Endothelial cell of umbilical vein (primary cell): ENCODE measurements at regions not wholly inside any gene's neighbourhood (a gene's known extent, or its start where the extent isn't known, plus 50 kb on each side); places are given as distances from the start of the nearest gene placed in this dataset.

Experiments
- BruUV-seq: library from RNA; stranded (reverse); fragments of 400-500 nt; replicated peaks from 2 replicates; lab custom pipeline; 2021; lab: Mats Ljungman, UMichigan
- CTCF ChIA-PET: fragments of 300-600, 350-600 bp; sonication (Branson Sonifier 250); formaldehyde crosslinking; loops from one replicate; lab custom pipeline; 2021; ENCODE audit warnings: antibody characterized with exemption, inconsistent platforms; lab: Charles Lee
- POLR2A ChIA-PET: fragments of 300-600, 350-600 bp; sonication (Branson Sonifier 250); formaldehyde crosslinking; loops from one replicate; lab custom pipeline; 2021; ENCODE audit warnings: antibody characterized with exemption, inconsistent platforms; lab: Charles Lee
- DNase-seq: peaks from one replicate; pipeline ENCODE4 v3.0.0-alpha.2; 2011; ENCODE audit warnings: low read depth, low spot score
- FAIRE-seq: peaks from 2 replicates; lab custom pipeline; 2011; peaks lifted over from hg19 to GRCh38; lab: Jason Lieb, UNC
- H2AFZ ChIP-seq: 2 replicates; pipeline ENCODE4 v1.6.0; 2012; ENCODE audit warnings: low read depth, low read length, control low read depth, inconsistent platforms
- H3K27ac ChIP-seq: 2 replicates; pipeline ENCODE4 v1.5.1; 2011; ENCODE audit warnings: low read depth, mild to moderate bottlenecking, control low read depth, low read length, moderate library complexity; ENCODE audit not compliant: insufficient read depth
- H3K27me3 ChIP-seq, 2 experiments: 2 replicates each; pipeline versions ENCODE4 v1.6.0 to v1.6.1; 2011; ENCODE audit warnings: low read length in 2 of 2, mixed read lengths in 1 of 2; ENCODE audit not compliant: control insufficient read depth in 2 of 2, insufficient read depth in 2 of 2
- H3K36me3 ChIP-seq, 2 experiments: 2 replicates in 1 of 2; 3 replicates in 1 of 2; pipeline ENCODE4 v1.5.1; 2011; ENCODE audit warnings: low read length in 2 of 2, mild to moderate bottlenecking in 1 of 2, moderate library complexity in 1 of 2; ENCODE audit not compliant: control insufficient read depth in 2 of 2, insufficient read depth in 2 of 2; ENCODE audit errors: extremely low read depth in 1 of 2
- H3K4me1 ChIP-seq: 3 replicates; pipeline ENCODE4 v1.5.1; 2011; ENCODE audit warnings: mild to moderate bottlenecking, low read length; ENCODE audit not compliant: control insufficient read depth, insufficient read depth; ENCODE audit errors: extremely low read depth
- H3K4me2 ChIP-seq: 2 replicates; pipeline ENCODE4 v1.6.1; 2011; ENCODE audit warnings: low read length, control low read depth, mixed read lengths; ENCODE audit not compliant: insufficient read depth
- H3K4me3 ChIP-seq, 3 experiments: fragments of 200-600 bp in 1 of 3; sonication (generic), shearing (Covaris generic) in 1 of 3; replicated peaks in 1 of 3; 2 replicates each; pipeline ENCODE4 v1.5.1; 2011 to 2016; ENCODE audit warnings: control low read depth in 3 of 3, low read length in 3 of 3, mild to moderate bottlenecking in 2 of 3, inconsistent platforms in 1 of 3, low read depth in 1 of 3, moderate library complexity in 1 of 3; ENCODE audit not compliant: insufficient read depth in 1 of 3
- H3K79me2 ChIP-seq: 2 replicates; pipeline ENCODE4 v1.6.0; 2012; ENCODE audit warnings: low read length, inconsistent platforms; ENCODE audit not compliant: control insufficient read depth, insufficient read depth
- H3K9ac ChIP-seq: replicated peaks from 2 replicates; pipeline ENCODE3; 2011; ENCODE audit warnings: low read length, control low read depth; ENCODE audit not compliant: insufficient read depth; ENCODE audit errors: extremely low read depth
- H3K9me1 ChIP-seq: replicated peaks from 3 replicates; pipeline ENCODE4 v1.6.0; 2011; ENCODE audit warnings: mild to moderate bottlenecking, low read length; ENCODE audit not compliant: control insufficient read depth, insufficient read depth; ENCODE audit errors: extremely low read depth
- H3K9me3 ChIP-seq: replicated peaks from 2 replicates; pipeline ENCODE4 v1.5.1; 2012; ENCODE audit warnings: low read length, inconsistent platforms; ENCODE audit not compliant: control insufficient read depth, insufficient read depth
- H4K20me1 ChIP-seq: replicated peaks from 2 replicates; pipeline ENCODE3; 2011; ENCODE audit warnings: mild to moderate bottlenecking, low read length; ENCODE audit not compliant: control insufficient read depth, insufficient read depth; ENCODE audit errors: extremely low read depth
- EZH2 ChIP-seq: IDR thresholded peaks from 2 replicates; pipeline ENCODE4 v1.6.1; 2012; ENCODE audit warnings: borderline replicate concordance, low read depth, mild to moderate bottlenecking, moderate library complexity, low read length, inconsistent platforms; ENCODE audit not compliant: severe bottlenecking
- FOS ChIP-seq: IDR thresholded peaks from 2 replicates; pipeline ENCODE4 v1.6.1; 2011; ENCODE audit warnings: mild to moderate bottlenecking, low read length, moderate library complexity, borderline replicate concordance; ENCODE audit not compliant: insufficient read depth
- GATA2 ChIP-seq: IDR thresholded peaks from 2 replicates; pipeline ENCODE4 v1.7.0; 2011; ENCODE audit warnings: low read depth, mild to moderate bottlenecking, moderate library complexity, mixed read lengths, low read length; ENCODE audit not compliant: insufficient read length, insufficient read depth
- JUN ChIP-seq: IDR thresholded peaks from 2 replicates; pipeline ENCODE4 v1.6.1; 2011; ENCODE audit warnings: borderline replicate concordance, low read depth; ENCODE audit not compliant: insufficient read length, insufficient read depth
- MYC ChIP-seq: IDR thresholded peaks from one replicate; pipeline ENCODE4 v1.6.1; 2011; ENCODE audit warnings: mild to moderate bottlenecking, low read depth, low read length
- POLR2A ChIP-seq: IDR thresholded peaks from 2 replicates; pipeline ENCODE4 v1.6.1; 2012; ENCODE audit warnings: low read depth, mild to moderate bottlenecking, control low read depth, low read length
- POLR2AphosphoS5 ChIP-seq: IDR thresholded peaks from 2 replicates; pipeline ENCODE4 v1.6.1; 2012; ENCODE audit warnings: low read depth, mild to moderate bottlenecking, control low read depth, low read length, moderate library complexity; ENCODE audit not compliant: insufficient read depth
- dilution Hi-C: fragments of 300-500 bp; cut with MboI; formaldehyde crosslinking; loops from one replicate; pipeline ENCODE4 v1.15.0; 2019; ENCODE audit warnings: low sequenced_read_pairs; ENCODE audit not compliant: extremely low pct_ligation_motif_present
- intact Hi-C: fragments of 100-400 bp; cut with micrococcal nuclease; formaldehyde crosslinking; loops from one replicate; pipeline ENCODE4 v1.10.0; 2022
- TF ChIP-seq, protein P1 (sequence below), 2 donors: IDR thresholded peaks; 1 replicate in 1 of 2; 2 replicates in 1 of 2; pipeline ENCODE4 v1.5.1; 2011; ENCODE audit warnings: low read length in 2 of 2, mild to moderate bottlenecking in 2 of 2, moderate library complexity in 2 of 2, control low read depth in 1 of 2, inconsistent platforms in 1 of 2, low read depth in 1 of 2; ENCODE audit not compliant: insufficient read depth in 1 of 2; ENCODE audit errors: extremely low read depth in 1 of 2
- TF ChIP-seq, protein P2 (sequence below): IDR thresholded peaks from 2 replicates; pipeline ENCODE4 v1.6.1; 2011; ENCODE audit not compliant: insufficient read depth, insufficient read length

DNA sequence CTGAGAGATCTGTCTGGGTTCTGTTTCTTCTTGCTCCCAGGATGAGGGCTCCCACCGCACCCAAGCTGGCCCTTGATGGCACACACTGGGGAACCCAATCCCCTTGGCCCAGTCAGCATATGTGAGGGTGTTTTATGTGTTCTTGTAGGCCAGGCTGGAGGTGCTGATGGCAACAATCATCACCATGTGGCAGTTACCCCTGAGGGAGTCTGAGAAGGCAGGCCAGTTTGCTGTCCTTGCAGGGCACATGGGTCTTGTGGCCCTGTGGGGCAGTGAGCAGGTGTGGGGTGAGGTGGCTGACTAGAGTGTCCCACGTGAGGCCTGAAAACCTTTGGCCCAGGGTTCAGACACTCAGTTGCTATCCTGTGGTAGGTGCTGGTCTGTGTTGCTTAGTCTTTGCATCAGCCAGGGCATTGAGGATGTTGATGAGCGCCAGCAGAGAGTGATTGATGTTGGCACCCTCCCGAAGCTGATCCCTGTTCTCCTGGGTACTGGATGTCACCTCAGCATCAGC is 2183.0 kb downstream of the TP53TG3F start:
- H3K36me3 ChIP-seq, result no peaks in the 10 kb centered on the region
- dilution Hi-C loops, result no loop called here
- H3K4me1 ChIP-seq, result no peaks in the 10 kb centered on the region
- DNase-seq (no peak), FAIRE-seq (no peak)
- no peaks in the 10 kb centered on the region for H3K27me3 ChIP-seq
- BruUV-seq, result no TSS peak
- H3K27ac ChIP-seq, result no peak overlapping the region
- H3K79me2 ChIP-seq, result no peaks in the 10 kb centered on the region
- no peaks in the 10 kb centered on the region for H4K20me1 ChIP-seq
- no peak overlapping the region for H2AFZ ChIP-seq
- H3K4me3 ChIP-seq, result no peak overlapping the region
- H3K9me3 ChIP-seq, result no peaks in the 10 kb centered on the region
- TF ChIP-seq POLR2AphosphoS5 (no peak), MYC (no peak), JUN (no peak), GATA2 (no peak), POLR2A (no peak), EZH2 (no peak), FOS (no peak)
- TF ChIP-seq, protein P1, sequence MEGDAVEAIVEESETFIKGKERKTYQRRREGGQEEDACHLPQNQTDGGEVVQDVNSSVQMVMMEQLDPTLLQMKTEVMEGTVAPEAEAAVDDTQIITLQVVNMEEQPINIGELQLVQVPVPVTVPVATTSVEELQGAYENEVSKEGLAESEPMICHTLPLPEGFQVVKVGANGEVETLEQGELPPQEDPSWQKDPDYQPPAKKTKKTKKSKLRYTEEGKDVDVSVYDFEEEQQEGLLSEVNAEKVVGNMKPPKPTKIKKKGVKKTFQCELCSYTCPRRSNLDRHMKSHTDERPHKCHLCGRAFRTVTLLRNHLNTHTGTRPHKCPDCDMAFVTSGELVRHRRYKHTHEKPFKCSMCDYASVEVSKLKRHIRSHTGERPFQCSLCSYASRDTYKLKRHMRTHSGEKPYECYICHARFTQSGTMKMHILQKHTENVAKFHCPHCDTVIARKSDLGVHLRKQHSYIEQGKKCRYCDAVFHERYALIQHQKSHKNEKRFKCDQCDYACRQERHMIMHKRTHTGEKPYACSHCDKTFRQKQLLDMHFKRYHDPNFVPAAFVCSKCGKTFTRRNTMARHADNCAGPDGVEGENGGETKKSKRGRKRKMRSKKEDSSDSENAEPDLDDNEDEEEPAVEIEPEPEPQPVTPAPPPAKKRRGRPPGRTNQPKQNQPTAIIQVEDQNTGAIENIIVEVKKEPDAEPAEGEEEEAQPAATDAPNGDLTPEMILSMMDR (IDR thresholded peaks at IDR 0.05; ENCODE audit: extremely low read depth in 1 of 2, insufficient read depth in 1 of 2, low read depth in 1 of 2, low read length in 2 of 2), result no peak
- TF ChIP-seq, protein P2, sequence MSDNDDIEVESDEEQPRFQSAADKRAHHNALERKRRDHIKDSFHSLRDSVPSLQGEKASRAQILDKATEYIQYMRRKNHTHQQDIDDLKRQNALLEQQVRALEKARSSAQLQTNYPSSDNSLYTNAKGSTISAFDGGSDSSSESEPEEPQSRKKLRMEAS, result no peak
- H3K9me1 ChIP-seq, result no peaks in the 10 kb centered on the region
- H3K9ac ChIP-seq, result no peak overlapping the region
- H3K4me2 ChIP-seq, result no peak overlapping the region
- CTCF ChIA-PET, result no interaction called here
- POLR2A ChIA-PET, result no interaction called here
- intact Hi-C loops, result no loop called here
